GM23338 (cell line): ENCODE measurements at regions not wholly inside any gene's neighbourhood (a gene's known extent, or its start where the extent isn't known, plus 50 kb on each side); places are given as distances from the start of the nearest gene placed in this dataset.

Experiments used
- ATAC-seq: fragments of 200-7000 bp; cut with Tn5 transposase; 3 replicates; pipeline ENCODE4 v1.9.1; 2020
- DNase-seq: peaks from one replicate; pipeline ENCODE4 v3.0.0-alpha.2; 2015; ENCODE audit warnings: low spot score
- H2AFZ ChIP-seq: fragments of 200-600 bp; sonication (generic); 2 replicates; pipeline ENCODE4 v1.8.0; 2016; ENCODE audit warnings: antibody characterized with exemption, mild to moderate bottlenecking, moderate library complexity
- H3F3A ChIP-seq: fragments of 200-600 bp; sonication (generic); replicated peaks from 2 replicates; pipeline ENCODE4 v1.8.0; 2017; ENCODE audit warnings: antibody characterized with exemption, mixed run types, low read depth
- H3K27ac ChIP-seq: fragments of 200-600 bp; sonication (generic); 2 replicates; pipeline ENCODE4 v1.6.1; 2016; ENCODE audit warnings: low read depth
- H3K27me3 ChIP-seq: fragments of 200-600 bp; sonication (generic); 2 replicates; pipeline ENCODE4 v1.8.0; 2016; ENCODE audit warnings: mild to moderate bottlenecking, mixed run types, moderate library complexity; ENCODE audit not compliant: insufficient read depth
- H3K36me3 ChIP-seq: fragments of 200-600 bp; sonication (generic); 2 replicates; pipeline ENCODE4 v1.8.0; 2016; ENCODE audit warnings: mild to moderate bottlenecking; ENCODE audit not compliant: insufficient read depth
- H3K4me1 ChIP-seq: fragments of 200-600 bp; sonication (generic); 2 replicates; pipeline ENCODE4 v1.8.0; 2016; ENCODE audit warnings: mild to moderate bottlenecking, moderate library complexity; ENCODE audit not compliant: insufficient read depth
- H3K4me2 ChIP-seq: fragments of 200-600 bp; sonication (generic); 2 replicates; pipeline ENCODE4 v1.7.1; 2017; ENCODE audit warnings: mixed run types
- H3K4me3 ChIP-seq: fragments of 200-600 bp; sonication (generic); 2 replicates; pipeline ENCODE4 v1.6.1; 2016; ENCODE audit warnings: mixed run types
- H3K79me2 ChIP-seq: fragments of 200-600 bp; sonication (generic); replicated peaks from 2 replicates; pipeline ENCODE4 v1.8.0; 2017; ENCODE audit warnings: mild to moderate bottlenecking; ENCODE audit not compliant: insufficient read depth
- H3K9me2 ChIP-seq: fragments of 200-600 bp; sonication (generic); 2 replicates; pipeline ENCODE4 v1.8.0; 2017; ENCODE audit not compliant: insufficient read depth
- H4K20me1 ChIP-seq: fragments of 200-600 bp; sonication (generic); replicated peaks from 2 replicates; pipeline ENCODE4 v1.8.0; 2017; ENCODE audit warnings: mild to moderate bottlenecking; ENCODE audit not compliant: insufficient read depth
- H3K27ac Mint-ChIP-seq: 2 replicates; pipeline ENCODE4 v1.8.0; 2020; ENCODE audit warnings: inconsistent platforms, mild to moderate bottlenecking, moderate library complexity, mixed read lengths
- H3K27me3 Mint-ChIP-seq: 3 replicates; pipeline ENCODE4 v1.8.0; 2022; ENCODE audit warnings: low read depth, mild to moderate bottlenecking, moderate library complexity, mixed read lengths, inconsistent platforms; ENCODE audit not compliant: insufficient read depth, poor library complexity
- H3K36me3 Mint-ChIP-seq: 3 replicates; pipeline ENCODE4 v1.8.0; 2021; ENCODE audit warnings: low read depth, mild to moderate bottlenecking, inconsistent platforms, moderate library complexity, mixed read lengths
- H3K4me1 Mint-ChIP-seq: 3 replicates; pipeline ENCODE4 v1.8.0; 2020; ENCODE audit warnings: mild to moderate bottlenecking, inconsistent platforms, mixed read lengths
- H3K4me3 Mint-ChIP-seq: 3 replicates; pipeline ENCODE4 v1.8.0; 2021; ENCODE audit warnings: moderate library complexity, mild to moderate bottlenecking, inconsistent platforms, mixed read lengths
- H3K9me3 Mint-ChIP-seq: 3 replicates; pipeline ENCODE4 v1.8.0; 2020; ENCODE audit warnings: moderate library complexity, mild to moderate bottlenecking, inconsistent platforms, mixed read lengths
- CREB1 ChIP-seq: fragments of 250-450 bp; sonication (Bioruptor Pico); IDR thresholded peaks from 2 replicates; pipeline ENCODE4 v1.5.0; 2020; ENCODE audit warnings: low read depth, mild to moderate bottlenecking, moderate library complexity
- CTCF ChIP-seq, 2 experiments: fragments of 200-600 bp in 1 of 2; sonication (generic) in 1 of 2; conservative IDR thresholded peaks; 2 replicates each; pipeline versions ENCODE4 v1.5.1 to v1.6.1; 2016 to 2017; ENCODE audit warnings: antibody characterized with exemption in 2 of 2, low read depth in 2 of 2, mild to moderate bottlenecking in 2 of 2, moderate library complexity in 1 of 2
- ETS1 ChIP-seq: IDR thresholded peaks from 2 replicates; pipeline ENCODE4 v1.6.1; 2016; ENCODE audit warnings: antibody characterized with exemption
- EZH2 ChIP-seq: fragments of 200-600 bp; sonication (generic); IDR thresholded peaks from one replicate; pipeline ENCODE4 v1.8.0; 2017; ENCODE audit warnings: antibody characterized with exemption, mild to moderate bottlenecking, low read depth; ENCODE audit not compliant: unreplicated experiment
- EZH2phosphoT487 ChIP-seq: fragments of 200-600 bp; sonication (generic); IDR thresholded peaks from one replicate; pipeline ENCODE4 v1.8.1; 2018; ENCODE audit warnings: antibody characterized with exemption; ENCODE audit not compliant: unreplicated experiment
- JUNB ChIP-seq: IDR thresholded peaks from one replicate; pipeline ENCODE4 v1.6.1; 2016; ENCODE audit warnings: antibody characterized with exemption; ENCODE audit not compliant: unreplicated experiment
- NANOG ChIP-seq: IDR thresholded peaks from 2 replicates; pipeline ENCODE4 v1.6.1; 2016; ENCODE audit warnings: antibody characterized with exemption, borderline replicate concordance
- POLR2AphosphoS5 ChIP-seq: IDR thresholded peaks from 2 replicates; pipeline ENCODE4 v1.6.1; 2016; ENCODE audit warnings: antibody characterized with exemption, low read depth
- REST ChIP-seq: IDR thresholded peaks from one replicate; pipeline ENCODE4 v1.6.1; 2018; ENCODE audit warnings: antibody characterized with exemption; ENCODE audit not compliant: unreplicated experiment
- ZNF114 ChIP-seq: fragments of 250-450 bp; sonication (Bioruptor Pico); IDR thresholded peaks from 2 replicates; pipeline ENCODE4 v1.5.0; 2020; ENCODE audit warnings: mild to moderate bottlenecking, moderate library complexity
- ZNF331 ChIP-seq: fragments of 250-450 bp; sonication (Bioruptor Pico); IDR thresholded peaks from 2 replicates; pipeline ENCODE4 v1.5.0; 2020; ENCODE audit warnings: low read depth, mild to moderate bottlenecking, moderate library complexity
- ZNF462 ChIP-seq: fragments of 250-450 bp; sonication (Bioruptor Pico); IDR thresholded peaks from 2 replicates; pipeline ENCODE4 v1.5.0; 2020; ENCODE audit warnings: mild to moderate bottlenecking, moderate library complexity

- no peaks in the 10 kb centered on the region for H3K27me3 ChIP-seq
- TF ChIP-seq EZH2phosphoT487 (no peak), POLR2AphosphoS5 (no peak), REST (no peak), NANOG (no peak), ETS1 (no peak), ZNF114 (no peak), ZNF331 (no peak), ZNF462 (CRISPR knock-in tag) (no peak), CTCF (conservative IDR thresholded peaks at IDR 0.05; ENCODE audit: low read depth in 2 of 2) (no peak), JUNB (no peak), EZH2 (no peak), CREB1 (CRISPR knock-in tag) (no peak)
- no peaks in the 10 kb centered on the region for H3K79me2 ChIP-seq
- H3K4me3 Mint-ChIP-seq: no peak overlapping the region
- H3K4me3 ChIP-seq: no peak overlapping the region
- ATAC-seq (peak; percentile 82), DNase-seq (peak; percentile 24)
- H3K27me3 Mint-ChIP-seq: peaks cover 3% of the 10 kb centered on the region
- no peaks in the 10 kb centered on the region for H3K36me3 ChIP-seq
- no peaks in the 10 kb centered on the region for H3K9me3 Mint-ChIP-seq
- H3K27ac Mint-ChIP-seq: 0 out of 2 replicates have a peak overlapping the region, but pooled peaks have one; percentile 15
- no peaks in the 10 kb centered on the region for H3K36me3 Mint-ChIP-seq
- no peaks in the 10 kb centered on the region for H4K20me1 ChIP-seq
- peaks cover 16% of the 10 kb centered on the region for H3K4me1 Mint-ChIP-seq
- no peak overlapping the region for H3K27ac ChIP-seq
- no peaks in the 10 kb centered on the region for H3F3A ChIP-seq
- peak overlapping the region; percentile 75; the same call in 1 of the 2 replicates for H2AFZ ChIP-seq
- no peaks in the 10 kb centered on the region for H3K9me2 ChIP-seq
- no peak overlapping the region; the same call in 1 of the 2 replicates for H3K4me2 ChIP-seq
- H3K4me1 ChIP-seq: peaks cover 10% of the 10 kb centered on the region; the same call in 1 of the 2 replicates
Observed at GRCh38 chr6:134850721-134851305, 99.1 kb downstream of the ALDH8A1 start.
